Astrocyte (in vitro differentiated cells and primary cell): ENCODE measurements at regions not wholly inside any gene's neighbourhood (a gene's known extent, or its start where the extent isn't known, plus 50 kb on each side); places are given as distances from the start of the nearest gene placed in this dataset.

Source experiments
- DNase-seq: peaks from one replicate; pipeline ENCODE4 v3.0.0-alpha.2; 2010; ENCODE audit warnings: low read depth
- FAIRE-seq: peaks from 2 replicates; lab custom pipeline; 2011; peaks lifted over from hg19 to GRCh38; lab: Jason Lieb, UNC
- H2AFZ ChIP-seq: 2 replicates; pipeline ENCODE4 v1.6.0; 2012; ENCODE audit warnings: low read depth, low read length, inconsistent platforms
- H3K27ac ChIP-seq: 2 replicates; pipeline ENCODE4 v1.5.1; 2011; ENCODE audit warnings: low read depth, low read length, inconsistent platforms
- H3K27me3 ChIP-seq: 2 replicates; pipeline ENCODE4 v1.6.0; 2011; ENCODE audit warnings: low read length, inconsistent platforms; ENCODE audit not compliant: insufficient read depth
- H3K36me3 ChIP-seq: 2 replicates; pipeline ENCODE4 v1.5.1; 2011; ENCODE audit warnings: low read length, inconsistent platforms; ENCODE audit not compliant: insufficient read depth
- H3K4me1 ChIP-seq: 2 replicates; pipeline ENCODE4 v1.5.1; 2011; ENCODE audit warnings: low read length, inconsistent platforms; ENCODE audit not compliant: insufficient read depth
- H3K4me2 ChIP-seq: 2 replicates; pipeline ENCODE4 v1.6.0; 2012; ENCODE audit warnings: low read length, inconsistent platforms
- H3K4me3 ChIP-seq: 2 replicates; pipeline ENCODE4 v1.5.1; 2011; ENCODE audit warnings: low read depth, mild to moderate bottlenecking, low read length, inconsistent platforms; ENCODE audit not compliant: insufficient read depth
- H3K79me2 ChIP-seq: 2 replicates; pipeline ENCODE4 v1.6.0; 2012; ENCODE audit warnings: mild to moderate bottlenecking, low read length, inconsistent platforms; ENCODE audit not compliant: insufficient read depth
- H3K9ac ChIP-seq: 2 replicates; pipeline ENCODE4 v1.6.0; 2012; ENCODE audit warnings: mild to moderate bottlenecking, low read length, inconsistent platforms
- H3K9me3 ChIP-seq: 2 replicates; pipeline ENCODE4 v1.5.1; 2012; ENCODE audit warnings: low read depth, mild to moderate bottlenecking, low read length, inconsistent platforms; ENCODE audit not compliant: insufficient read depth
- H4K20me1 ChIP-seq: 2 replicates; pipeline ENCODE4 v1.6.0; 2012; ENCODE audit warnings: low read length, inconsistent platforms; ENCODE audit not compliant: insufficient read depth
- H3K27ac Mint-ChIP-seq: one replicate; pipeline ENCODE4 v1.8.0; 2021; ENCODE audit warnings: mild to moderate bottlenecking, mixed read lengths; ENCODE audit not compliant: unreplicated experiment
- H3K27me3 Mint-ChIP-seq: one replicate; pipeline ENCODE4 v1.8.0; 2021; ENCODE audit warnings: low read depth, mixed read lengths; ENCODE audit not compliant: unreplicated experiment
- H3K36me3 Mint-ChIP-seq: one replicate; pipeline ENCODE4 v1.8.0; 2021; ENCODE audit warnings: low read depth, mixed read lengths; ENCODE audit not compliant: unreplicated experiment
- H3K4me1 Mint-ChIP-seq: one replicate; pipeline ENCODE4 v1.8.0; 2021; ENCODE audit warnings: low read depth, mixed read lengths; ENCODE audit not compliant: unreplicated experiment
- H3K4me3 Mint-ChIP-seq: one replicate; pipeline ENCODE4 v1.8.0; 2021; ENCODE audit warnings: mild to moderate bottlenecking, moderate library complexity, mixed read lengths; ENCODE audit not compliant: unreplicated experiment
- H3K9me3 Mint-ChIP-seq: one replicate; pipeline ENCODE4 v1.8.0; 2021; ENCODE audit warnings: mild to moderate bottlenecking, mixed read lengths; ENCODE audit not compliant: unreplicated experiment
- EZH2 ChIP-seq: IDR thresholded peaks from 2 replicates; pipeline ENCODE4 v1.6.1; 2012; ENCODE audit warnings: mild to moderate bottlenecking, low read length, inconsistent platforms; ENCODE audit not compliant: insufficient read depth
- TF ChIP-seq, protein P1 (sequence below): IDR thresholded peaks from 2 replicates; pipeline ENCODE4 v1.5.1; 2011; ENCODE audit warnings: low read depth, mild to moderate bottlenecking, inconsistent platforms, low read length, moderate library complexity; ENCODE audit not compliant: insufficient read depth

DNA sequence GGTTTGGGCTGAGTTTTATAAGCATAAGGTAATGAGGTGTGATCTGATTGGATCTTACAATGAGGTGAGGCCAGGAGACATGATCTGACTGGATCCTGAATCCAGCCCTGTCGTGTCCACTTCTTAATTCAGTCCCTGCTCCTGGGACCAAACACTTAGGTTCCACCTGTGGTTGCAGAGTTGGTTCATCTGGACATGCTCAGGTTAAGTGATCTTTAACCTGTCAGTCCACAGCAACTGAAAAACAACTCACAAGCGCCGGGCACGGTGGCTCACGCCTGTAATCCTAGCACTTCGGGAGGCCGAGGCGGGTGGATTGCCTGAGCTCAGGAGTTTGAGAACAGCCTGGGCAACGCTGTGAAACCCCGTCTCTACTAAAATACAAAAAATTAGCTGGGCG, 679.3 kb upstream of the ALCAM start:
- no peaks in the 10 kb centered on the region for H4K20me1 ChIP-seq
- no peak overlapping the region for H2AFZ ChIP-seq
- no peaks in the 10 kb centered on the region for H3K36me3 Mint-ChIP-seq
- no peaks in the 10 kb centered on the region for H3K27me3 ChIP-seq
- no peaks in the 10 kb centered on the region for H3K9me3 ChIP-seq
- no peaks in the 10 kb centered on the region for H3K27me3 Mint-ChIP-seq
- no peaks in the 10 kb centered on the region for H3K36me3 ChIP-seq
- no peaks in the 10 kb centered on the region for H3K4me1 ChIP-seq
- H3K4me3 Mint-ChIP-seq, result no peak overlapping the region
- H3K4me1 Mint-ChIP-seq, result no peaks in the 10 kb centered on the region
- H3K79me2 ChIP-seq, result no peaks in the 10 kb centered on the region
- no peaks in the 10 kb centered on the region for H3K9me3 Mint-ChIP-seq
- H3K27ac ChIP-seq, result no peak overlapping the region
- H3K9ac ChIP-seq, result no peak overlapping the region
- no peak overlapping the region for H3K4me2 ChIP-seq
- H3K27ac Mint-ChIP-seq, result no peak overlapping the region
- FAIRE-seq (no peak), DNase-seq (no peak)
- no peak overlapping the region for H3K4me3 ChIP-seq
- no peak for TF ChIP-seq EZH2
- TF ChIP-seq, protein P1, sequence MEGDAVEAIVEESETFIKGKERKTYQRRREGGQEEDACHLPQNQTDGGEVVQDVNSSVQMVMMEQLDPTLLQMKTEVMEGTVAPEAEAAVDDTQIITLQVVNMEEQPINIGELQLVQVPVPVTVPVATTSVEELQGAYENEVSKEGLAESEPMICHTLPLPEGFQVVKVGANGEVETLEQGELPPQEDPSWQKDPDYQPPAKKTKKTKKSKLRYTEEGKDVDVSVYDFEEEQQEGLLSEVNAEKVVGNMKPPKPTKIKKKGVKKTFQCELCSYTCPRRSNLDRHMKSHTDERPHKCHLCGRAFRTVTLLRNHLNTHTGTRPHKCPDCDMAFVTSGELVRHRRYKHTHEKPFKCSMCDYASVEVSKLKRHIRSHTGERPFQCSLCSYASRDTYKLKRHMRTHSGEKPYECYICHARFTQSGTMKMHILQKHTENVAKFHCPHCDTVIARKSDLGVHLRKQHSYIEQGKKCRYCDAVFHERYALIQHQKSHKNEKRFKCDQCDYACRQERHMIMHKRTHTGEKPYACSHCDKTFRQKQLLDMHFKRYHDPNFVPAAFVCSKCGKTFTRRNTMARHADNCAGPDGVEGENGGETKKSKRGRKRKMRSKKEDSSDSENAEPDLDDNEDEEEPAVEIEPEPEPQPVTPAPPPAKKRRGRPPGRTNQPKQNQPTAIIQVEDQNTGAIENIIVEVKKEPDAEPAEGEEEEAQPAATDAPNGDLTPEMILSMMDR, result no peak

DNA sequence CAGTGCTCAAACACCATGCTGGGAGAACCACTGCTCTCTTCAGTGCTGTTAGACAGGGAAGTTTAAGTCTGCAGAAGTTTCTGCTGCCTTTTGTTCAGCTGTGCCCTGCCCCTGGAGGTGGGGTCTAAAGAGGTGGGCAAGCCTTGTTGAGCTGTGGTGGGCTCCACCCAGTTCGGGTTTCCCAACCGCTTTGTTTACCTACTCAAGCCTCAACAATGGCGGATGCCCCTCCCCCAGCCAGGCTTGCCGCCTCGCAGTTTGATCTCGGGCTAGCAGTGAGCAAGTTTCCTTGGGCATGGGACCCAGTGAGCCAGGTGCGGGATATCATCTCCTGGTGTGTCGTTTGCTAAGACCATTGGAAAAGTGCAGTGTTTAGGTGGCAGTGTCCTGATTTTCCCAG, 670.2 kb upstream of the ALCAM start:
- TF ChIP-seq, protein P1, result no peak
- no peak for TF ChIP-seq EZH2
- Histone ChIP-seq H3K9ac (no peak overlapping the region), H3K4me1 (no peaks in the 10 kb centered on the region), H3K27ac (no peak overlapping the region), H3K9me3 (no peaks in the 10 kb centered on the region), H3K79me2 (no peaks in the 10 kb centered on the region), H3K27me3 (no peaks in the 10 kb centered on the region), H3K4me2 (no peak overlapping the region), H4K20me1 (no peaks in the 10 kb centered on the region), H2AFZ (no peak overlapping the region), H3K36me3 (no peaks in the 10 kb centered on the region), H3K4me3 (no peak overlapping the region)
- no peak overlapping the region for H3K27ac Mint-ChIP-seq
- H3K4me3 Mint-ChIP-seq, result no peak overlapping the region
- FAIRE-seq, result no peak
- no peaks in the 10 kb centered on the region for H3K9me3 Mint-ChIP-seq
- H3K4me1 Mint-ChIP-seq, result no peaks in the 10 kb centered on the region
- H3K36me3 Mint-ChIP-seq, result no peaks in the 10 kb centered on the region
- no peaks in the 10 kb centered on the region for H3K27me3 Mint-ChIP-seq
- no peak for DNase-seq

DNA sequence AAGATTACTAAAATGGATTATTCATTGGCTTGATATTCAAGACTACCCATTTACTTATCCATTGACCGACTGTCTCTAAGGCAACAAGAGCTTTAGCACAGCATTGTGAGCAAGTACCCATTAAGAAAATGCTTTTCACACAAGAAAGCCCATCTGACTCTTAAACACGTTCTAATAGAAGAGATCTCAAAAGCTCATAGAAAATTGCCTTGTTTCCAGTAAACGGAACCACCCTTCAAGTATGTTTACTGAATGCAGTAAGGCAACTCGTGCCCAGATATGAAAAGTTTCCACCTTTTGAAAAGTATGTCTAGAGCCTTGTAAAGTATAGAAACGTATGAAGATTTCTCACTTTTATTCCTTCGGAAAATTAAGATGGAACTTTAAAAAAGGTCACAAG, 655.3 kb upstream of the ALCAM start:
- Mint-ChIP-seq H3K9me3 (no peaks in the 10 kb centered on the region), H3K27me3 (no peaks in the 10 kb centered on the region), H3K27ac (no peak overlapping the region), H3K4me1 (no peaks in the 10 kb centered on the region), H3K4me3 (no peak overlapping the region), H3K36me3 (no peaks in the 10 kb centered on the region)
- peak overlapping the region; percentile 23 for H2AFZ ChIP-seq
- no peaks in the 10 kb centered on the region for H3K27me3 ChIP-seq
- H4K20me1 ChIP-seq, result no peaks in the 10 kb centered on the region
- no peak for FAIRE-seq
- no peaks in the 10 kb centered on the region for H3K36me3 ChIP-seq
- H3K4me1 ChIP-seq, result no peaks in the 10 kb centered on the region
- no peaks in the 10 kb centered on the region for H3K9me3 ChIP-seq
- no peak overlapping the region for H3K27ac ChIP-seq
- DNase-seq, result no peak
- no peak overlapping the region for H3K4me3 ChIP-seq
- H3K79me2 ChIP-seq, result no peaks in the 10 kb centered on the region
- TF ChIP-seq, protein P1, result no peak
- no peak for TF ChIP-seq EZH2
- H3K9ac ChIP-seq, result no peak overlapping the region
- no peak overlapping the region for H3K4me2 ChIP-seq
